GM12878 (cell line): ENCODE measurements at regions not wholly inside any gene's neighbourhood (a gene's known extent, or its start where the extent isn't known, plus 50 kb on each side); places are given as distances from the start of the nearest gene placed in this dataset.

ENCODE experiments used
- BCL11A ChIP-seq: IDR thresholded peaks from 2 replicates; pipeline ENCODE4 v1.6.1; 2011; ENCODE audit warnings: low read depth, low read length
- LARP7 ChIP-seq: fragments of 450-650 bp; IDR thresholded peaks from 2 replicates; pipeline ENCODE4 v1.6.1; 2017; ENCODE audit warnings: mild to moderate bottlenecking
- NR2C1 ChIP-seq: fragments of 450-650 bp; IDR thresholded peaks from 2 replicates; pipeline ENCODE4 v1.6.1; 2017; ENCODE audit warnings: antibody characterized with exemption, mild to moderate bottlenecking, moderate library complexity
- NR2C2 ChIP-seq: IDR thresholded peaks from 2 replicates; pipeline ENCODE4 v1.6.1; 2011; ENCODE audit warnings: borderline replicate concordance, low read depth; ENCODE audit not compliant: control insufficient read depth, insufficient read length
- PKNOX1 ChIP-seq: fragments of 450-650 bp; IDR thresholded peaks from 2 replicates; pipeline ENCODE4 v1.6.1; 2016; ENCODE audit warnings: mild to moderate bottlenecking
- RB1 ChIP-seq: fragments of 450-650 bp; formaldehyde crosslinking; IDR thresholded peaks from 2 replicates; pipeline ENCODE4 v1.6.1; 2017; ENCODE audit warnings: mild to moderate bottlenecking, borderline replicate concordance
- ZNF217 ChIP-seq: fragments of 450-650 bp; IDR thresholded peaks from 2 replicates; pipeline ENCODE4 v1.6.1; 2017; ENCODE audit warnings: antibody characterized with exemption, mild to moderate bottlenecking
- TF ChIP-seq, protein P1 (sequence below): fragments of 450-650 bp; IDR thresholded peaks from 2 replicates; pipeline ENCODE4 v1.6.1; 2016; ENCODE audit warnings: mild to moderate bottlenecking
- TF ChIP-seq, protein P2 (sequence below): fragments of 450-650 bp; conservative IDR thresholded peaks from 2 replicates; pipeline ENCODE4 v1.6.1; 2017; ENCODE audit warnings: mild to moderate bottlenecking, moderate library complexity
- TF ChIP-seq, protein P3 (sequence below): fragments of 450-650 bp; formaldehyde crosslinking; IDR thresholded peaks from 2 replicates; pipeline ENCODE4 v1.4.0; 2022; ENCODE audit warnings: mild to moderate bottlenecking, moderate library complexity

GRCh38 chr15:69974321-69974720, 123.4 kb downstream of the TLE3 start (continued):
- TF ChIP-seq RB1 (no peak), NR2C1 (no peak), PKNOX1 (no peak), BCL11A (no peak), LARP7 (no peak), ZNF217 (no peak), NR2C2 (no peak)
- TF ChIP-seq, protein P1, sequence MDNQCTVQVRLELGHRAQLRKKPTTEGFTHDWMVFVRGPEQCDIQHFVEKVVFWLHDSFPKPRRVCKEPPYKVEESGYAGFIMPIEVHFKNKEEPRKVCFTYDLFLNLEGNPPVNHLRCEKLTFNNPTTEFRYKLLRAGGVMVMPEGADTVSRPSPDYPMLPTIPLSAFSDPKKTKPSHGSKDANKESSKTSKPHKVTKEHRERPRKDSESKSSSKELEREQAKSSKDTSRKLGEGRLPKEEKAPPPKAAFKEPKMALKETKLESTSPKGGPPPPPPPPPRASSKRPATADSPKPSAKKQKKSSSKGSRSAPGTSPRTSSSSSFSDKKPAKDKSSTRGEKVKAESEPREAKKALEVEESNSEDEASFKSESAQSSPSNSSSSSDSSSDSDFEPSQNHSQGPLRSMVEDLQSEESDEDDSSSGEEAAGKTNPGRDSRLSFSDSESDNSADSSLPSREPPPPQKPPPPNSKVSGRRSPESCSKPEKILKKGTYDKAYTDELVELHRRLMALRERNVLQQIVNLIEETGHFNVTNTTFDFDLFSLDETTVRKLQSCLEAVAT: no peak
- TF ChIP-seq, protein P2, sequence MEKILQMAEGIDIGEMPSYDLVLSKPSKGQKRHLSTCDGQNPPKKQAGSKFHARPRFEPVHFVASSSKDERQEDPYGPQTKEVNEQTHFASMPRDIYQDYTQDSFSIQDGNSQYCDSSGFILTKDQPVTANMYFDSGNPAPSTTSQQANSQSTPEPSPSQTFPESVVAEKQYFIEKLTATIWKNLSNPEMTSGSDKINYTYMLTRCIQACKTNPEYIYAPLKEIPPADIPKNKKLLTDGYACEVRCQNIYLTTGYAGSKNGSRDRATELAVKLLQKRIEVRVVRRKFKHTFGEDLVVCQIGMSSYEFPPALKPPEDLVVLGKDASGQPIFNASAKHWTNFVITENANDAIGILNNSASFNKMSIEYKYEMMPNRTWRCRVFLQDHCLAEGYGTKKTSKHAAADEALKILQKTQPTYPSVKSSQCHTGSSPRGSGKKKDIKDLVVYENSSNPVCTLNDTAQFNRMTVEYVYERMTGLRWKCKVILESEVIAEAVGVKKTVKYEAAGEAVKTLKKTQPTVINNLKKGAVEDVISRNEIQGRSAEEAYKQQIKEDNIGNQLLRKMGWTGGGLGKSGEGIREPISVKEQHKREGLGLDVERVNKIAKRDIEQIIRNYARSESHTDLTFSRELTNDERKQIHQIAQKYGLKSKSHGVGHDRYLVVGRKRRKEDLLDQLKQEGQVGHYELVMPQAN: no peak
- TF ChIP-seq, protein P3, sequence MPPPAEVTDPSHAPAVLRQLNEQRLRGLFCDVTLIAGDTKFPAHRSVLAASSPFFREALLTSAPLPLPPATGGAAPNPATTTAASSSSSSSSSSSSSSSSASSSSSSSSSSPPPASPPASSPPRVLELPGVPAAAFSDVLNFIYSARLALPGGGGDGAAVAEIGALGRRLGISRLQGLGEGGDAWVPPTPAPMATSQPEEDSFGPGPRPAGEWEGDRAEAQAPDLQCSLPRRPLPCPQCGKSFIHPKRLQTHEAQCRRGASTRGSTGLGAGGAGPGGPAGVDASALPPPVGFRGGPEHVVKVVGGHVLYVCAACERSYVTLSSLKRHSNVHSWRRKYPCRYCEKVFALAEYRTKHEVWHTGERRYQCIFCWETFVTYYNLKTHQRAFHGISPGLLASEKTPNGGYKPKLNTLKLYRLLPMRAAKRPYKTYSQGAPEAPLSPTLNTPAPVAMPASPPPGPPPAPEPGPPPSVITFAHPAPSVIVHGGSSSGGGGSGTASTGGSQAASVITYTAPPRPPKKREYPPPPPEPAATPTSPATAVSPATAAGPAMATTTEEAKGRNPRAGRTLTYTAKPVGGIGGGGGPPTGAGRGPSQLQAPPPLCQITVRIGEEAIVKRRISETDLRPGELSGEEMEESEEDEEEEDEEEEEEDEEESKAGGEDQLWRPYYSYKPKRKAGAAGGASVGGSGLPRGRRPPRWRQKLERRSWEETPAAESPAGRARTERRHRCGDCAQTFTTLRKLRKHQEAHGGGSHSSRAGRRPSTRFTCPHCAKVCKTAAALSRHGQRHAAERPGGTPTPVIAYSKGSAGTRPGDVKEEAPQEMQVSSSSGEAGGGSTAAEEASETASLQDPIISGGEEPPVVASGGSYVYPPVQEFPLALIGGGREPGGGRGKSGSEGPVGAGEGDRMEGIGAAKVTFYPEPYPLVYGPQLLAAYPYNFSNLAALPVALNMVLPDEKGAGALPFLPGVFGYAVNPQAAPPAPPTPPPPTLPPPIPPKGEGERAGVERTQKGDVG (CRISPR knock-in tag): no peak
